Left forelimb (tissue), 1 donor: ENCODE measurements at regions not wholly inside any gene's neighbourhood (a gene's known extent, or its start where the extent isn't known, plus 50 kb on each side); places are given as distances from the start of the nearest gene placed in this dataset.

Source experiments
- DNase-seq: peaks from one replicate; pipeline ENCODE4 v3.0.0-alpha.2; 2018; ENCODE audit warnings: low spot score

- no peak for DNase-seq
Measured at GRCh38 chr10:36302086-36302485, 660.0 kb upstream of the FZD8 start.

GRCh38 chr10:36301539-36301938, 659.4 kb upstream of the FZD8 start:
- no peak for DNase-seq

GRCh38 chr10:36301139-36301538, 659.0 kb upstream of the FZD8 start:
- DNase-seq, result no peak

- DNase-seq, result no peak
Measured at GRCh38 chr10:36283827-36284226, 641.7 kb upstream of the FZD8 start.

GRCh38 chr10:36281831-36282331, 639.8 kb upstream of the FZD8 start:
- DNase-seq, result no peak

- no peak for DNase-seq
Measured at GRCh38 chr10:36280890-36281499, 638.9 kb upstream of the FZD8 start.

- no peak for DNase-seq
Measured at GRCh38 chr10:36280321-36280741, 638.2 kb upstream of the FZD8 start.

GRCh38 chr10:36278176-36278575, 636.1 kb upstream of the FZD8 start:
- DNase-seq, result no peak

GRCh38 chr10:36277459-36277858, 635.4 kb upstream of the FZD8 start:
- no peak for DNase-seq

- DNase-seq, result no peak
Measured at GRCh38 chr10:36271627-36272340, 629.7 kb upstream of the FZD8 start.

GRCh38 chr10:36269222-36269621, 627.1 kb upstream of the FZD8 start:
- no peak for DNase-seq

GRCh38 chr10:36266923-36267322, 624.8 kb upstream of the FZD8 start:
- no peak for DNase-seq

GRCh38 chr10:36265741-36266140, 623.6 kb upstream of the FZD8 start:
- no peak for DNase-seq

GRCh38 chr10:36263871-36264270, 621.8 kb upstream of the FZD8 start:
- DNase-seq, result no peak

- DNase-seq, result no peak
Measured at GRCh38 chr10:36256948-36257356, 614.9 kb upstream of the FZD8 start.

GRCh38 chr10:36256166-36256565, 614.1 kb upstream of the FZD8 start:
- DNase-seq, result no peak

GRCh38 chr10:36254199-36254598, 612.1 kb upstream of the FZD8 start:
- DNase-seq, result no peak

GRCh38 chr10:36253731-36254130, 611.6 kb upstream of the FZD8 start:
- DNase-seq, result no peak

GRCh38 chr10:36251068-36251467, 609.0 kb upstream of the FZD8 start:
- no peak for DNase-seq

GRCh38 chr10:36248304-36248981, 606.3 kb upstream of the FZD8 start:
- no peak for DNase-seq

GRCh38 chr10:36247478-36247877, 605.4 kb upstream of the FZD8 start:
- DNase-seq, result no peak

- no peak for DNase-seq
Measured at GRCh38 chr10:36236931-36237330, 594.8 kb upstream of the FZD8 start.

GRCh38 chr10:36236341-36236740, 594.2 kb upstream of the FZD8 start:
- DNase-seq, result no peak
